ENCODE measurements at regions not wholly inside any gene's neighbourhood (a gene's known extent, or its start where the extent isn't known, plus 50 kb on each side); places are given as distances from the start of the nearest gene placed in this dataset.
"Not testable (repeated sequence)": the region's sequence is repeated elsewhere in the genome, so short reads cannot be mapped to it uniquely, and the experiment has no call there.

DNA sequence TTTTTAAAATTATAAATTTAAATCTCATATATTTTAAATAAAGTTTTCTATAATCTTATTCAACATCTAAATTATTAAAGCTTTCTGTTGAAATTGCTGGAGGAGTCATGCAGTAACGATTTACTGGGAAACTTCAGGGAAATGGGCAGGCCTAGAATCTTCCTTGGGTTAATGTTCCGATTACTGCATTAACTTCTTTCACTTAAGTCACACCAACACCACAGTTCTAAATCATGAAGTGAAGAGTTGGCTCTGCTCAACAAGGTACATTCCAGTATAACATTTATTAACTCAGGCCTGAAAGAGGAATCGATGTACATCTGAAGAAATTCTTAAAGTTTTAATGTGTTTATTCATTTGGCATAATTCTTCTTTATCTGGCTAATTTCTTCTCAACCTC, 244.3 kb downstream of the CCER1 start:
- DNase-seq (ENCODE audit: extremely low read depth, low read depth, low spot score), result no peak

DNA sequence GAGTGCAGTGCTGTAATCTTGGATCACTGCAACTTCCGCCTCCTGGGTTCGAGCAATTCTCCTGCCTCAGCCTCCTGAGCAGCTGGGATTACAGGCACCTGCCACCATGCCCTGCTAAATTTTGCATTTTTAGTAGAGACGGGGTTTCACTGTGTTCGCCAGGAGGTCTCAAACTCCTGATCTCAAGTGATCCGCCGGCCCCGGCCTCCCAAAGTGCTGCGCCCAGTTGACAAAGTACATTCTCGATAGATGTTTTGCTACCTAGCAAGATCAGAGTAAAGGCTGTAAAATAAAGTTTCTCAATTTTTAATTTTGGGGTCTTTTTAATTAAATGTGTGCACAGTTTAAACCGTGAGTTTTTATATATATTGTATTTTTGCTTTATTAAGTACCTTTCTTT, 248.9 kb downstream of the CCER1 start:
- no peak for DNase-seq (ENCODE audit: extremely low read depth, low read depth, low spot score)

DNA sequence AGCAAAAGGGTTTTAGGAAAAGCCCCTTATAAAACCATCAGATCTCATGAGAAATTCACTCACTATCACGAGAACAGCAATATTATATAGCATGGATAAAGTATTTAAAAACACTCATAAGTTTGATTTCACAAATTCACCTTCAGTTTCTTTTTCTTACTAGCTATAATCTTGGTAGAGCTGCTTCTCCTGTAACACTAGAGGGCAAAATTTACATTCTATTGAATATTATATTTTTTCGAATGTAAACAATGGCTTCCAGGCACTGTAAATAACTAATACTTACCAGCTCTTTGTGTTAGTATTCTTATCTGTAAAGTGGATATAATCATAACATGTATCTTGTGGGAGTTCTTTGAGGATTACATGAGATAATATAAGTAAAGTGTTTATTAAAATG, 259.6 kb downstream of the CCER1 start:
- DNase-seq (ENCODE audit: extremely low read depth, low read depth, low spot score), result no peak

DNA sequence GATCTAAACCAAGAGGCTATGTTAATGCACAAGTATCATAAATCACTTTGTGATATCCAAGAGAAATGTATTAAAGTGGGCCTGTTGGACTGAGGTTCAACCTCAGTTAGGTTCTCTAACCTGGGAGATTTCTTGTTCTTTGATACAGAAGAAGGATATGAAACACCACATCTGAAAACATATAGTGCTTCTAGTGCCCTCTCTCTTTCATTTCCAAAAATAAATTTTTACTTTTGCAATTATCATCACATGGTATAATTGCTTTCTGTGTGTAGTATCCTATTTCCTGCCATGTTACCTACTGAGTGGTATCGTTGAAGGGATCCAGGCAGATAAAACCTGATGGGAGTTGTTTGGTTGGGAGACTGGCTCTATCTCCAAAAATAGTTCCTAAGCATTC, 264.9 kb downstream of the CCER1 start:
- DNase-seq (ENCODE audit: extremely low read depth, low read depth, low spot score), result no peak

DNA sequence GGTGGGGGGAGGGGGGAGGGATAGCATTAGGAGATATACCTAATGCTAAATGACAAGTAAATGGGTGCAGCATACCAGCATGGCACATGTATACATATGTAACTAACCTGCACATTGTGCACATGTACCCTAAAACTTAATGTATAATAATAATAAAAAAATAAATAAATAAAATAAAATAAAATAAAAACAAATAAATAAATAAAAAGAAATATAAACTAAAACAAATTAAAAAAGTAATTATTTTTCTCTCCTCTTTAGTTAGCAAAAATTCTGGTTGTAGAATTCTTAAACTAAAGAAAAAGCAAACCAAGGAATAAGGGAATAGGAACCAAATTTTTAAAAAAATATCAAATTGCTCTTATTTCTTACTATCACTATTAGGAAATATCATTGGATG, 267.3 kb downstream of the CCER1 start:
- DNase-seq (ENCODE audit: extremely low read depth, low read depth, low spot score), result not testable (repeated sequence)

DNA sequence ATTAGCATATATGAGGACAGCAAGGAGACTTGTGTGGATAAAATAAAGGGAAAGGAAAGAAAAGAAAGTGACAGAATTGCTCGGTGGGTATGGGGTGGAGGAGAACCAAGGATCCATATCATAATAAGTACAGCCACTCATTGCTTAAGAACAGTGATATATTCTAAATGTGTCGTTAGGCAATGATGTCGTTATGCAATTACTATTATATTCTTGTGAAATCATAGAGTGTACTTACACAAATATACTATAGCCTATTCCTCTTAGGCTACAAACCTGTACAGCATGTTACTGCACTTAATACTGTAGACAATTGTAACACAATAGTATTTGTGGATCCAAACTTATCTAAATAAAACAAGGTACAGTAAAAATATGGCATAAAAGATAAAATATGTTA, 271.1 kb downstream of the CCER1 start:
- no peak for DNase-seq (ENCODE audit: extremely low read depth, low read depth, low spot score)

DNA sequence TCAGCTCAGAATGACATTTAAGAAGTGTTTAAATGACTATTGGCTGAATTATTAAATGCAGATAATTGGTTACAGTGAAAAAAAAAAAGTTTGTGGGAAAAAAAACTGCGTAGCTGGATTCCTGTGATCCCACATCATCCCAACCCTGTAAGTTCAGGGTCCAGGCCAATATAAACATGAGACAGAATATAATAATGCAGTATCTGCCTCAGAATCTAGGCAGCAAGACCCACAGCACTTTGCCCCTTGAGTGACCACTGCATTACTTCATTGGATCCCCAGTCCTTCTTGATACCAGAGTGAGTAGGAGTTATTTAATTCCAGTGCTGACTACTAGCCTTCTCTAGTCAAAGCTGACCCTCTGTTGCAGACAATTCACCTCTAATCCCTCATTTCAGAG, 272.6 kb downstream of the CCER1 start:
- DNase-seq (ENCODE audit: extremely low read depth, low read depth, low spot score), result no peak

DNA sequence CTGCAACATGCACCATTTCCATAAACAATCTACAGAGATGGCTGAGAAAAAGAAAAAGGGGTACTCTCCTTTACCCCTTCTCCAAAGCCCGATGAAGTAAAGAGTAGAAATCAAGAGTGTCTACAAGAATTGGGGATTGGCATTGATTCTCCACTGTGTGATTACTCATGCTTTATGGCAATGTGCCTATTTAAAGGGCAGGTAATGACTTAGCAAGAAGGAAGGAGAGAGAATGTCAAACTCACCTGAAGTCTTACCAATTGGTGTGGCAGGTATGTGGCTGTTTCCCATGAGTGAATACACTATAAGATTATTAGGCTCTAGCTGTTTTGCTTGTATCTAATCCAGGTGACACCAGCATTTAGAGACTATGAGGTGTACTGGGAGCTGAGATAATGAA, 275.3 kb downstream of the CCER1 start:
- no peak for DNase-seq (ENCODE audit: extremely low read depth, low read depth, low spot score)

DNA sequence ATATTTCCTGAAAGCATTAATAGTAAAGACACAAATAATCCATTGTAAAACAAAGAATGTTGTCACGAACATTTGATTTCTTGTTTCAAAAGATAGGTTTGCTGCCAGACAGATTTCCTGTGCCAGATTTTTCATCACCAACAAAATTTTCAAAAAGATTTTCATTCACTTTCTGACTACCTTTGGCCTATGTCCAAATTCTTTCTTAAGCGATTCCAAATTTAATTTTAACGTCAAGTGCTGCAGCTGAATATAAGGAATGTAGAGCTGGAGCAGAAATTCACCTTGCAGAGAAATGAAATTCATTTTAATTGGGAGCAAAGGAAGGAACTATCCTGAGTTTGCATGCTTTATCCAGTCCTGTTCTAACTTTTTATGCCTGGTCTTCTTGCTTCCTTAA, 277.4 kb downstream of the CCER1 start:
- DNase-seq (ENCODE audit: extremely low read depth, low read depth, low spot score), result no peak

DNA sequence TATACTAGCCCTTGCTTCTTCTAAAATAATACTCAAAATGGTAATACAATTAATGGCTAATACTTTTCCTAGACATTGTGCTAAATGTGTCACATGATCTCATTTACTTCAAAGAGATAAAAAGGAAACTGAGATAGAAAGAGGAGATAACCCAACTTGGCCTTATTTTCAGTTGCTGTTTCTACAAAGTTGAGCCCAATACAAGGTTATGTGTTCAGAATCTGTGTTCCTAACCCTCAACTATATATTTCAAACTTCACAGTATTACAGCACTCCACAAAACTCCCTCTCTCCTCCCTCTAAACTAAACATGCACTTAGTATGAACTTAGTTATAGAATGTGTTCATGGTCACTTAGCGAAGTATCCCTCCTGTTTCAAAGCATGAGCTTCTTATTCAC, 277.9 kb downstream of the CCER1 start:
- DNase-seq (ENCODE audit: extremely low read depth, low read depth, low spot score), result no peak

DNA sequence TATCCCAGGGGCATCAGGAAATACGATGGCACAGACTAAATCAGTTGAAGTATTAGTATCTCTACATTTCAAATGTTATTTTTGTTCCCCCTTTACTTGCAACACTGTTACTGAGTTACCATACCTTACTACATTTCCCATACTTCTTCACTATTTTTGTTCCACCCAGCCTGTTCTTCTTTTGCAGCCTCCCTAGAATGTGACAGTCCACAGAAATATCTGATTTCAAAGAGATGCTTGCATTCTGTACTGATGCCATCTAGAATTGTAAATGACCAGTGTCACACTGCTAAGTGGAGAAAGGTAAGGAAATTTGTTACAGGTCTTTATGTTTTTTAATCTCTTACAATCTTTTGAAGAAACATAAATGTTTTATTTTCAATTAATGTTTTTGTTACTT, 279.9 kb downstream of the CCER1 start:
- DNase-seq (ENCODE audit: extremely low read depth, low read depth, low spot score), result no peak

DNA sequence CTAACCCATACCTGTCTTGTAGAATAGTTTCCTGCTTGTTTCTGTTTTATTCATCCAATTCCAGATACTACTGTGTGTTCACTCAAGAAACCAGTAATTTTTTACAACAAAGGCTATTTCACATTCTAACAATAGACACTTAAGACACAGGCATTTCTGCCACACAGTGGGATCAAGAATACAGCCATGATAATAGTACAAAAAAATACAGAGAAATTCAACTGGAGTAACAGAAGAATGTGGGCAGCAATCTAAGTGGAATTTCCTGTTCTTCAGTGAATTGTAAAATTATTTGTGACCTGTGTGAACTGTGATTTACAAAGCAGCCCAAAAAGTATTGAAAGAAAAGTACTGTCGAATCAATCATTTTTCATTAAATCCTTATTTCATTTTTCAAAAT, 282.9 kb downstream of the CCER1 start:
- no peak for DNase-seq (ENCODE audit: extremely low read depth, low read depth, low spot score)

DNA sequence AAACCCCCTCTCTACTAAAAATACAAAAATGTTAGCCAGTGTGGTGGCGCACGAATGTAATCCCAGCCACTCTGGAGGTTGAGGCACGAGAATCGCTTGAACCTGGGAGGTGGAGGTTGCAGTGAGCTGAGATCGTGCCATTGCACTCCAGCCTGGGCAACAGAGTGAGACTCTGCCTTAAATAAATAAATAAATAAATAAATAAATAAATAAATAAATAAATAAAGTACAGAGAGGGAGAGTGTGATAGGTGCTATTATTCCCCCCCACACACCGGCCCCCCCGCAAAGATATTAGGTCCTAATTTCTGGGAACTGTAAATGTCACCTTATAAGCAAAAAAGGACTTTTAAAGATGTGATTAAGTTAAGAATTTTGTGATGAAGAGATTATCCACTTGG, 291.0 kb downstream of the CCER1 start:
- DNase-seq (ENCODE audit: extremely low read depth, low read depth, low spot score), result not testable (repeated sequence)

DNA sequence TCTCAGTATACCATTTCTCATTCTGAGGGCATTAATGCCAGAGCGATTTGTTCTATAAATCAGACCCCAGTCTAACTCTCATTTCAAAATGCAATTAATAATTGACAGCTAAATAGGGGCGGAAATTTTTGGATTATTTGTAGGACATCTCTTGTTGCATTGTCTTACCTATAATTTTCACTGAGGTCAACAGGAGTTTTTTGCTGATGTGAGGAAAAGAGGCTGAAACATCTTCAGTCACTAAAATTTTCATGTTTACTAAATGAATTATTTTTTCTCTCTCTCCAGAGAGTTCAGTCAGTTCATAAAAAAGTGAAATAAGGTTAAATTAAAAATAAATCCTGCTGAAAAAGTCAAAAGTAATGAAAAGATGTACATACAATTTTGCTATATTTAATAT, 295.9 kb downstream of the CCER1 start:
- no peak for DNase-seq (ENCODE audit: extremely low read depth, low read depth, low spot score)

DNA sequence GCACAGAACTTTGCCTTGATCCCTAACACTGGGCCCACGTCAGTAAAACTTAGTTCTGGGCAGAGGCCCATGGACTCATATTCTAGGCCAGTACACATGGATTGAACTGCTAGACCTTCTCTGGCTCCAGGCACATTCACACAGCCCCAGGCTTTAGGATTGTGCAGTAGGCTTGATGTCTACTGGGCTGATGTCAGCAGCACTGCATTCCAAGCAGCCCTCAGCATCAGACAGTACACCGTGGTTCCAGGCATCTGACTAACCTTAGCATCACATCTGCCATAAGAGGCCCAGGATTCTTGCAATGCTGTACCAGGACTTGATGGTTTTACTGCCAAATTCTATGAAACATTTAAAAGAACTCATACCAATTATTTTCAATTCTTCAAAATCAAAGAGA, 301.9 kb downstream of the CCER1 start:
- DNase-seq (ENCODE audit: extremely low read depth, low read depth, low spot score), result no peak

DNA sequence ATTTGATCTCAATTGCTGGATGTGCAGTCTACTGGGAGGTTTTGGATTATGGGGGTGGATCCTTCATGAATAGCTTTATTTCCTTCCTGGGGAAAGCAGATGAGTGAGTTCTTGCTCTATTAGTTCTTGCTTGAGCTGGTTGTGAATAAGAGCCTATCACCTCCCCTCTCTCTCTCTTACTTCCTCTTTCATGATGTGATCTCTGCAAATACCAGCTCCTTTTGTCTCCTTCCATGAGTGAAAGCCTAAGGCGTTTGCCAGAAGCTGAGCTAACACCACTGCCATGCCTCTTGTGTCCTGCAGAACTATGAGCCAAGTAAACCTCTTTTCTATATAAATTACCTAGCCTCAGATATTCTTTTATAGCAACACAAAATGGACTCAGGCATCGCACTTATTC, 302.7 kb downstream of the CCER1 start:
- no peak for DNase-seq (ENCODE audit: extremely low read depth, low read depth, low spot score)

DNA sequence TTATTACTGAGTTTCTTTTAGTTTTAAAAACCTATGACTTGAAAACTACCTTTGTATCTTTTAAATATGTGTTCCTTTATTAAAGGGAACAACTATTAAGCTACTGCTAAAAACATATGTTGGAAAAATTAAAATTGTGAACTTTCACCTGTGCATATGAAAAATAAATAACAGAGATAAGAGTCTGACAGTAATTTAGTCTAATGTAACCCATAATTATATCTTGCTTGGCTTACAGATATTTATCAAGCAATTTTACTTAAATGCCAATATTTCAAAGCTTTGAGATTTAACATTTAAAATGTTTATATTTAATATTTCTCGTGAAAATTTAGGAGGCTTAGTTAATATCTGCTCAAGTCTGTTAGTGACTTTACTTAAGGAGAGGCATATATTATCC, 309.8 kb downstream of the CCER1 start:
- no peak for DNase-seq (ENCODE audit: extremely low read depth, low read depth, low spot score)

DNA sequence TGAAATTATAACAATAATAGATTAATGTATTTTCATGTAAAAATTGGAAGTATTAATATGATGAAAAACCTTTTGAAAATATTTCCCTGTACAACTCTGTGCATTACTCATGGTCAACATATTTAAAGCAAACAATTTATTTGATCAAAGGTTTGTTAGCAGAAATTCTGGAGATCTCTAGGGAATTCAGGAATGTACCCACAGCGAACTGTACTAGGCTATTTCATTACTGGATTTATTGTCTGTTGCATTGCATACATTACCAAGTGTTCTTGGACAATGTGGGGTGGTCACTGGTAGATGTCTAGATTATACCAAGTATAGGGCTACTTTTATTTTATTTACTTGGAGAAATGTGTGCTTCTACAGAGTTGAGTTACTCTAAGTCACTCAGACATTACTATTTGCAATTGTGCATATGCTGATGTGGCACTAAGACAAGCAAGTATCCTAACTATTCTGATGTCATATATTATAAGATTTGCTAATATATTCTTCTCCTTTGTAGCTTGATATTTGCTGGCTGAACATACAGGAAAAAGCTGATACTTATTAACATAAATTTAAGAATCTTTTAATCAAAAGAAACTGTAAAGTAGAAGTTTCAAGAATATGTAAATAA, 323.3 kb downstream of the CCER1 start:
- DNase-seq (ENCODE audit: extremely low read depth, low read depth, low spot score), result no peak

DNA sequence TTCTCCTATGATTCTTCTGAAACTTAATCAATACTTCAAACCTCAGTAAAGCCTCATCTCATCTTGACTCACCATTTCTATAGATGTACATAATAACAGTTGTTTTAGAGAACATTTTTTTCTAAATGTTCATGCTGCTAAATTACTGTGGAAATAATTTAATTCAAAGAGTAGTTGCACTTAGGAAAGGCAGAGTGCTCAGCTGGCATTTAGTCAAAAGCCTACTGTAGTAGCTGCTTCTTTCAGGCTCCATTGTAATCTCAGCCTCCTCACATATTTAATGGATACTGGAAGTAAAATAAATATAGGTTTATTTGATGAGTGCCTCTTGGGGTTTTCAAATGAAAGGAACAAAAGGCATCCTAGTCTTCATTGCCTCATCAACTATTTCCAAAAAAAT, 325.0 kb downstream of the CCER1 start:
- DNase-seq (ENCODE audit: extremely low read depth, low read depth, low spot score), result no peak

DNA sequence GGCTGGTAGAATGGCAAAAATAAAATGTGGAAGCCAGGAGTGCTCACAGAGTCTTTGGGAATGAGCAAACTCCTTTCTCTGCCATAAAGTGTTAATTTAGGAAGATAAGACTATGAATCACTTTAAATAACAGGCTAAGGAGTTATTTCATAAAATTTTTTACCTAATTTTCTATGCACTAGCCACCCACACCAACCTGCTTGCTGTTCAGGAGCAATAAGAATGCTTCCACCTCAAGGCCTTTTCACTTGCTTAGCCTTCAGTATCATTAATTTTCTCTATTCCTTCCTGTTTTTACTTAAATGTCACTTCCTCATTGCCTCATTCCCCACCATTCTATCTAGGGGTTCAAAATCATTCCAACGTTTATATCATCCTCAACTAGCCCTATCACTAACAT, 326.8 kb downstream of the CCER1 start:
- no peak for DNase-seq (ENCODE audit: extremely low read depth, low read depth, low spot score)

DNA sequence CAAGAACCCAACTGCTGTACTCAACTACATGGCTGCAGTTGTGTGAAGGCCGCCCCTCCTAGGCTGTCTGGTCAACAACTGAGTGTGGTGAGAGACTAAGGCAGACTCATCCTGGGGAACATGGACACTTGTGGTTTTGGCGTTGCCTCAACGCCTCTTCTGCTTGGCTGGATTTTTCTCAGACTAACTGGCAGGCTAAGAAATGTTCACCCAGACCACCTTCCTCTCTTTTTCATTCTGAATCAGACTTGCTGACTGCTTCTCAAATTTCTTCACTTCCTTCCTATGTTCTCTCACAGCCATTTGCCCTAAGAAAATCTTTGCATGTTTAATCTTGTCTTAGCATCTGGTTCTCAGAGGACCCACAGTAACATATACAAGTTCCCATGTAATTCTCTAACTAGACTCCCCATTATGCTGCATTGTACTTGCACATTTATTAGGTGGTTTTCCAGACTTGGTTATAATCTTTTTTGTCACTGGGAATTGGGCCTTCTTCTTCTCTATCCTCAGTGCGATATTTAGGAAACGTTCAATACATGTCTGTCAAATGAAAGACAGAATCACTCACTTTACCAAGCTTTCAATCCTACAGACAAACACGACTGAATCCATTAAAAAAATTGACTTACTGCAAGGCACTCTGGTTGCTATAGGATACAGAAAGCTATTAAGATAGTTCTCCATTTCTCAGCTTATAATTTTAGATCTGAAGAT, 327.6 kb downstream of the CCER1 start:
- DNase-seq (ENCODE audit: extremely low read depth, low read depth, low spot score), result no peak

DNA sequence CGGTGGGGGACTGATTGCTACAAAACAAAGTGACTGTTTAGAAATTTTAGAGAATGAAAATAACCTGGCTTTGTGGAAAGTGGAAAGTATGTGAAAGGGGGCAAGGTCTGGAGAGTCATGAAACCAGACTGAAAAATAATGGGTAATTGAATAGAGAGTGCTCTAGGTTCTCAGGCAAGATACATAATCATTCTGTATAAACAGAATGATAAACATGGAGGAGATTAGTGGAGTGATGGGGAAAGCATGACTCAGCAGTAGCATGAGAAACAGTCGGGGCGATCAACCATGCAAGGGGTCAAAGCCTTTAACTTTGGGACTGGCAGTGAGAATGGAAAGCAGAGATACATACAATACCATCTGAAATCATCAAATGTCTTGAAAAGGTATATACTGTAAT, 332.5 kb downstream of the CCER1 start:
- no peak for DNase-seq (ENCODE audit: extremely low read depth, low read depth, low spot score)

DNA sequence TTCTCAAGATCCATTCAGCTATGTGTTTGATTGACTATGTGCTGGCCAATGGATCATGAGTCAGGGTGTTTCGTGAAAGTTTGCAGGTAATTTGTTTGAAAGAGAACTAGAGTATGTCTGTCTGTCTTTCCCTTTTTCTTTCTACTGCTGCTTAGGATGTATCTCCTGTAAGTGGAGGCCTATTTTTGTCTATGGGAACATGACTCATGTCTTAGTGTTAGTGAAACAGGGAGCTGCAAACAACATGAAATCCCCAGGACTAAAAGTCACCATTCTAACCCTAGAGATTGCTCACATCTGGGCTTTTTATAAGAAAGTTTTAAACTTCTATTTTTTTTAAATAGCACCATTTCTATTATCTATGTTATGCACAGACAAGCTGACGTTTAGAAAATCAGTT, 333.0 kb downstream of the CCER1 start:
- no peak for DNase-seq (ENCODE audit: extremely low read depth, low read depth, low spot score)

Data from glomerular endothelial cell (primary cell).